Fibroblast of lung (primary cell): ENCODE measurements at regions not wholly inside any gene's neighbourhood (a gene's known extent, or its start where the extent isn't known, plus 50 kb on each side); places are given as distances from the start of the nearest gene placed in this dataset.

Source experiments
- CTCF ChIP-seq, 2 donors: IDR thresholded peaks in 1 of 2; conservative IDR thresholded peaks in 1 of 2; 1 replicate in 1 of 2; 2 replicates in 1 of 2; pipeline ENCODE4 v1.5.1; 2011 to 2012; ENCODE audit warnings: low read length in 2 of 2, control low read depth in 1 of 2, inconsistent platforms in 1 of 2, low read depth in 1 of 2, mild to moderate bottlenecking in 1 of 2
- EZH2 ChIP-seq: IDR thresholded peaks from 2 replicates; pipeline ENCODE4 v1.5.1; 2012; ENCODE audit warnings: low read length, control low read depth, mild to moderate bottlenecking; ENCODE audit errors: missing control alignments

GRCh38 chr18:4551001-4551360, 95.9 kb upstream of the DLGAP1 start:
- no peak for TF ChIP-seq CTCF (conservative IDR thresholded peaks at IDR 0.05 in 1 of 2, IDR thresholded peaks at IDR 0.05 in 1 of 2; ENCODE audit: low read depth in 1 of 2, low read length in 2 of 2)
- TF ChIP-seq EZH2: no peak
